H54 (cell line): ENCODE measurements at regions not wholly inside any gene's neighbourhood (a gene's known extent, or its start where the extent isn't known, plus 50 kb on each side); places are given as distances from the start of the nearest gene placed in this dataset.
A peak's percentile ranks its signal among the peaks of the same experiment; 100 is the strongest.

ENCODE experiments used
- DNase-seq: peaks from one replicate; pipeline ENCODE4 v3.0.0; 2011; ENCODE audit warnings: low spot score, mixed read lengths; ENCODE audit not compliant: insufficient read length
- FAIRE-seq: peaks from 3 replicates; lab custom pipeline; 2011; peaks lifted over from hg19 to GRCh38; lab: Jason Lieb, UNC
- POLR2A ChIP-seq: IDR thresholded peaks from 2 replicates; pipeline ENCODE4 v1.6.1; 2011; ENCODE audit warnings: low read depth, mild to moderate bottlenecking, low read length

- no peak for DNase-seq
- FAIRE-seq: no peak
- TF ChIP-seq POLR2A: no peak
These were observed 75.9 kb upstream of the ADAMTSL1 start for GRCh38 chr9:18398038-18398437.

- FAIRE-seq: no peak
- DNase-seq: no peak
These were observed 69.4 kb upstream of the ADAMTSL1 start for GRCh38 chr9:18404434-18405029.

GRCh38 chr9:18405240-18405639, 68.7 kb upstream of the ADAMTSL1 start:
- FAIRE-seq (no peak), DNase-seq (no peak)
- no peak for TF ChIP-seq POLR2A

More at GRCh38 chr9:18404434-18405029, 69.4 kb upstream of the ADAMTSL1 start:
- no peak for TF ChIP-seq POLR2A

GRCh38 chr9:18410983-18411382, 63.0 kb upstream of the ADAMTSL1 start:
- FAIRE-seq (no peak), DNase-seq (no peak)
- no peak for TF ChIP-seq POLR2A

- DNase-seq (no peak), FAIRE-seq (no peak)
- TF ChIP-seq POLR2A: no peak
These were observed 52.6 kb upstream of the ADAMTSL1 start for GRCh38 chr9:18421391-18421790.

GRCh38 chr9:18422296-18423036, 51.5 kb upstream of the ADAMTSL1 start:
- FAIRE-seq: no peak
- no peak for TF ChIP-seq POLR2A
- DNase-seq: no peak

- no peak for TF ChIP-seq POLR2A
- no peak for DNase-seq
- peak; percentile 11 for FAIRE-seq
These were observed 50.0 kb upstream of the ADAMTSL1 start for GRCh38 chr9:18423791-18424531.
